ENCODE measurements at regions not wholly inside any gene's neighbourhood (a gene's known extent, or its start where the extent isn't known, plus 50 kb on each side); places are given as distances from the start of the nearest gene placed in this dataset.

GRCh38 chr2:175755169-175755568 is 246.9 kb downstream of the LNPK start:
- TF ChIP-seq CTCF (IDR thresholded peaks at IDR 0.05): no peak
- no peak for TF ChIP-seq POLR2A (IDR thresholded peaks at IDR 0.05)
